HG03460 (cell line): ENCODE measurements at regions not wholly inside any gene's neighbourhood (a gene's known extent, or its start where the extent isn't known, plus 50 kb on each side); places are given as distances from the start of the nearest gene placed in this dataset.

ENCODE experiments used
- ATAC-seq: cut with Tn5 transposase; IDR thresholded peaks from one replicate; pipeline ENCODE4 v1.9.1; 2021; ENCODE audit not compliant: unreplicated experiment

DNA sequence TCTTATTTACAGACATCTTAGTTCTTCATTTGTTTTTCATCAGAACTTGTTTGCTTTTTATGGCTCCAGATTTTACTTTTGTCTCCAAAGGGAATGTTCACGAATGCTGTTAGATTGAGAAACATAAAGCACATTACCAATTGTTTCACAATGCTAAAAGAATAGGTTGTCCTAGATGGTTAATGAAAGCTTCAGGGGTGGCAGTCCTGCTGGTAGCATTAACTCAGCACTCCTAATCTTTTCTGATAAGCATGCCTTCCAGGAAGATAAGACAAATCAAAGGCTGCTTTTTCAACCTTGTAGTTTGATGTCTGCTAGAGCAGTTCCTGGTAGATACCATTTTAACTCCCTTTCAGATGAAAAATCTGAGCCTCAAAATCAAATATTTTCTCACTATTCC is 619.4 kb downstream of the PYDC2 start:
- ATAC-seq: no peak

DNA sequence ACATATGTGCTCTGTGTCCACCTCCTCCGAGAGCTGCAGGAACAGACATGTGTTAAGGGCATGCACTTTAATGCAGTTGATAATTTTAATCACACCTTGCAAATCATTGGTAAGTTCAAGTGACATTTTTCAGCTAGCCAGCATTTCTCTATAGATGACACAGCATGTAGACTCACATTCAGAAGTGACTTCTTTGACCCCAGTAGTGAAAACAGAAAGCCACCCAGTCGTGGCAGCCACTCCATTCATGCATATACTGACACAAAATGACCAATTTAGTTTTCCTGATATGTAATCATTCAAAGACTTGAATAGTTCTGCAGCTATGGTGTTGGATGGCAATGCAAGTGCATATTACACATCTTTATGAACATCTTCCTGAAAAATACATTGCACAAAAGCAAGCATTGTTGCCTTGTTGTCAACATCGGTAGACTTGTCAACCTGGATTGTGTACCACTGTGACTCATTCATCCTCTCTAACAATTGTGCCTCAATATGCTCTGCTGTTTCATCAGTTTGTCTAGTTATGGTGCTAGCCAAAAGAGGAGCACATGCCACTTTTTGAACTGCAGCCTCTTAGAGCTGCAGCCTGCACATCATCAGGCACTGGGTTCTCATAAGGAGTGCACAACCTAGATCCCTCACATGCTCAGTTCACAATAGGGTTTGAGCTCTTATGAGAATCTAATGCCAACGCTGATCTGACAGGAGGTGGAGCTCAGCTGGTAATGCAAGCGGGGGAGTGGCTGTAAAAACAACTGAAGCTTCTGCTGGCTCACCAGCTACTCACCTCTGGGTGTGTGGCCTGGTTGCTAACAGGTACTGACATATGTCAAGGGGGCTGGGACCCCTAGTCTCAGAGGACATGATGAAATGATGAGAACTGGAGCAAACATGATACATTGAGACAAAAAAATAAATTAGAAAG is 622.0 kb downstream of the PYDC2 start:
- peak; percentile 92 for ATAC-seq
